ENCODE measurements at regions not wholly inside any gene's neighbourhood (a gene's known extent, or its start where the extent isn't known, plus 50 kb on each side); places are given as distances from the start of the nearest gene placed in this dataset.

GRCh38 chr1:229892515-229893117, 174.4 kb upstream of the GALNT2 start:
- TF ChIP-seq CTCF (conservative IDR thresholded peaks at IDR 0.05 in 1 of 2, IDR thresholded peaks at IDR 0.05 in 1 of 2; ENCODE audit: extremely low read depth in 1 of 2, insufficient read depth in 1 of 2, low read depth in 1 of 2, low read length in 2 of 2) (no peak), EZH2 (IDR thresholded peaks at IDR 0.05; ENCODE audit: borderline replicate concordance, low read length) (no peak)
